Dermis blood vessel endothelial cell (primary cell): ENCODE measurements at regions not wholly inside any gene's neighbourhood (a gene's known extent, or its start where the extent isn't known, plus 50 kb on each side); places are given as distances from the start of the nearest gene placed in this dataset.
"Not testable (repeated sequence)": the region's sequence is repeated elsewhere in the genome, so short reads cannot be mapped to it uniquely, and the experiment has no call there.

Experiments
- DNase-seq: peaks from one replicate; pipeline ENCODE4 v3.0.0; 2010

GRCh38 chr11:87970762-87971161 is 204.5 kb downstream of the RAB38 start:
- no peak for DNase-seq

GRCh38 chr11:87967459-87967858 is 207.8 kb downstream of the RAB38 start:
- DNase-seq = no peak

- no peak for DNase-seq
These were observed 208.5 kb downstream of the RAB38 start for GRCh38 chr11:87966694-87967093.

- DNase-seq = no peak
These were observed 209.0 kb downstream of the RAB38 start for GRCh38 chr11:87966216-87966615.

GRCh38 chr11:87961606-87962005 is 213.6 kb downstream of the RAB38 start:
- DNase-seq = no peak

GRCh38 chr11:87957961-87958360 is 217.3 kb downstream of the RAB38 start:
- DNase-seq = no peak

GRCh38 chr11:87954476-87954875 is 220.8 kb downstream of the RAB38 start:
- DNase-seq = no peak

GRCh38 chr11:87942786-87943185 is 232.5 kb downstream of the RAB38 start:
- DNase-seq = no peak

- DNase-seq = no peak
These were observed 241.1 kb downstream of the RAB38 start for GRCh38 chr11:87934182-87934581.

GRCh38 chr11:87926250-87926970 is 248.8 kb downstream of the RAB38 start:
- no peak for DNase-seq

- no peak for DNase-seq
These were observed 251.1 kb downstream of the RAB38 start for GRCh38 chr11:87924125-87924524.

GRCh38 chr11:87917111-87917510 is 258.1 kb downstream of the RAB38 start:
- no peak for DNase-seq

- no peak for DNase-seq
These were observed 266.1 kb downstream of the RAB38 start for GRCh38 chr11:87909178-87909577.

- no peak for DNase-seq
These were observed 267.2 kb downstream of the RAB38 start for GRCh38 chr11:87908086-87908485.

GRCh38 chr11:87903345-87903744 is 271.9 kb downstream of the RAB38 start:
- no peak for DNase-seq

- no peak for DNase-seq
These were observed 273.9 kb downstream of the RAB38 start for GRCh38 chr11:87901341-87901740.

- no peak for DNase-seq
These were observed 277.3 kb downstream of the RAB38 start for GRCh38 chr11:87897921-87898320.

GRCh38 chr11:87897071-87897470 is 278.2 kb downstream of the RAB38 start:
- DNase-seq = no peak

GRCh38 chr11:87894961-87895360 is 280.3 kb downstream of the RAB38 start:
- DNase-seq = no peak

GRCh38 chr11:87892291-87892690 is 283.0 kb downstream of the RAB38 start:
- no peak for DNase-seq

GRCh38 chr11:87889126-87889525 is 286.1 kb downstream of the RAB38 start:
- no peak for DNase-seq

- DNase-seq = not testable (repeated sequence)
These were observed 290.2 kb downstream of the RAB38 start for GRCh38 chr11:87885084-87885483.

GRCh38 chr11:87879118-87879517 is 296.1 kb downstream of the RAB38 start:
- DNase-seq = no peak

GRCh38 chr11:87878373-87878825 is 296.8 kb downstream of the RAB38 start:
- peak; percentile 65 for DNase-seq

- no peak for DNase-seq
These were observed 304.2 kb downstream of the RAB38 start for GRCh38 chr11:87871056-87871455.
